WTC11 (cell line): ENCODE measurements at regions not wholly inside any gene's neighbourhood (a gene's known extent, or its start where the extent isn't known, plus 50 kb on each side); places are given as distances from the start of the nearest gene placed in this dataset.

Experiments used
- ATAC-seq: fragments of 200-7000 bp; cut with Tn5 transposase; 2 replicates; pipeline ENCODE4 v1.10.0; 2021; ENCODE audit warnings: mild to moderate bottlenecking, moderate library complexity
- CTCF ChIA-PET: fragments of 300-600 bp; sonication (Branson Sonifier 250); formaldehyde crosslinking; loops from one replicate; lab custom pipeline; 2021; ENCODE audit warnings: antibody characterized with exemption; lab: Charles Lee
- POLR2A ChIA-PET: fragments of 350-600 bp; sonication (Branson Sonifier 250); formaldehyde crosslinking; loops from one replicate; lab custom pipeline; 2021; ENCODE audit warnings: antibody characterized with exemption; lab: Charles Lee
- DNase-seq: peaks from one replicate; pipeline ENCODE4 v3.0.0; 2021; ENCODE audit warnings: low spot score
- H3K27ac Mint-ChIP-seq: 2 replicates; pipeline ENCODE4 v1.8.0; 2021; ENCODE audit warnings: mixed read lengths
- H3K27me3 Mint-ChIP-seq: 2 replicates; pipeline ENCODE4 v1.8.0; 2021; ENCODE audit warnings: low read depth, mild to moderate bottlenecking, moderate library complexity, mixed read lengths
- H3K36me3 Mint-ChIP-seq: 2 replicates; pipeline ENCODE4 v1.8.0; 2021; ENCODE audit warnings: mixed read lengths
- H3K4me1 Mint-ChIP-seq: 2 replicates; pipeline ENCODE4 v1.8.0; 2022; ENCODE audit warnings: mixed read lengths
- H3K4me3 Mint-ChIP-seq: 2 replicates; pipeline ENCODE4 v1.8.0; 2021; ENCODE audit warnings: mild to moderate bottlenecking, moderate library complexity, mixed read lengths
- H3K9me3 Mint-ChIP-seq: 2 replicates; pipeline ENCODE4 v1.8.0; 2021; ENCODE audit warnings: mixed read lengths
- AR ChIP-seq: fragments of 250-450 bp; sonication (Bioruptor Pico); IDR thresholded peaks from 2 replicates; pipeline ENCODE4 v1.9.0; 2021; ENCODE audit warnings: mild to moderate bottlenecking
- ATF3 ChIP-seq: sonication (generic); formaldehyde crosslinking; conservative IDR thresholded peaks from 2 replicates; pipeline ENCODE4 v1.8.1; 2022; ENCODE audit warnings: mild to moderate bottlenecking, missing genetic modification reagents
- CDX4 ChIP-seq: fragments of 250-450 bp; sonication (Bioruptor Pico); IDR thresholded peaks from 2 replicates; pipeline ENCODE4 v1.9.0; 2021; ENCODE audit warnings: moderate library complexity, mild to moderate bottlenecking, inconsistent platforms, borderline replicate concordance
- E2F1 ChIP-seq: sonication (generic); formaldehyde crosslinking; IDR thresholded peaks from 2 replicates; pipeline ENCODE4 v1.8.0; 2022; ENCODE audit warnings: mild to moderate bottlenecking, missing genetic modification reagents
- ESRRA ChIP-seq: sonication (generic); formaldehyde crosslinking; IDR thresholded peaks from 2 replicates; pipeline ENCODE4 v1.8.1; 2022; ENCODE audit warnings: mild to moderate bottlenecking, missing genetic modification reagents, borderline replicate concordance
- FOXP4 ChIP-seq: sonication (generic); formaldehyde crosslinking; IDR thresholded peaks from 2 replicates; pipeline ENCODE4 v1.8.0; 2022; ENCODE audit warnings: mild to moderate bottlenecking, missing genetic modification reagents
- GRHL2 ChIP-seq: fragments of 250-450 bp; sonication (Bioruptor Pico); IDR thresholded peaks from 2 replicates; pipeline ENCODE4 v1.8.0; 2022; ENCODE audit warnings: mild to moderate bottlenecking, moderate library complexity; ENCODE audit not compliant: insufficient replicate concordance, severe bottlenecking
- IRF1 ChIP-seq: sonication (generic); formaldehyde crosslinking; IDR thresholded peaks from 2 replicates; pipeline ENCODE4 v1.8.0; 2023; ENCODE audit warnings: missing genetic modification reagents
- MAX ChIP-seq: sonication (generic); formaldehyde crosslinking; IDR thresholded peaks from 2 replicates; pipeline ENCODE4 v1.8.0; 2022; ENCODE audit warnings: mild to moderate bottlenecking, missing genetic modification reagents
- MXD4 ChIP-seq: fragments of 250-450 bp; sonication (Bioruptor Pico); IDR thresholded peaks from 2 replicates; pipeline ENCODE4 v1.8.0; 2021; ENCODE audit warnings: mild to moderate bottlenecking, moderate library complexity, borderline replicate concordance
- NFATC4 ChIP-seq: fragments of 250-450 bp; sonication (Bioruptor Pico); IDR thresholded peaks from 2 replicates; pipeline ENCODE4 v1.9.0; 2021; ENCODE audit warnings: mild to moderate bottlenecking
- STAT6 ChIP-seq: sonication (generic); formaldehyde crosslinking; conservative IDR thresholded peaks from 2 replicates; pipeline ENCODE4 v1.8.1; 2023; ENCODE audit warnings: mild to moderate bottlenecking, low read depth, missing genetic modification reagents, moderate library complexity
- ZBTB43 ChIP-seq: sonication (generic); formaldehyde crosslinking; IDR thresholded peaks from 2 replicates; pipeline ENCODE4 v1.8.1; 2023; ENCODE audit warnings: mild to moderate bottlenecking, missing genetic modification reagents
- ZNF121 ChIP-seq: sonication (generic); formaldehyde crosslinking; IDR thresholded peaks from 2 replicates; pipeline ENCODE4 v1.8.0; 2023; ENCODE audit warnings: missing genetic modification reagents
- ZNF219 ChIP-seq: sonication (generic); formaldehyde crosslinking; IDR thresholded peaks from 2 replicates; pipeline ENCODE4 v1.8.0; 2023; ENCODE audit warnings: missing genetic modification reagents, mild to moderate bottlenecking, borderline replicate concordance
- ZSCAN18 ChIP-seq: fragments of 250-450 bp; sonication (Bioruptor Pico); IDR thresholded peaks from 2 replicates; pipeline ENCODE4 v2.1.2; 2022; ENCODE audit warnings: mild to moderate bottlenecking, moderate library complexity

GRCh38 chr4:137015426-137016409 is 516.6 kb downstream of the PCDH18 start:
- CTCF ChIA-PET, result no interaction called here
- POLR2A ChIA-PET, result no interaction called here
- TF ChIP-seq AR (CRISPR knock-in tag), result no peak
- no peak for TF ChIP-seq CDX4 (CRISPR knock-in tag)
- TF ChIP-seq ATF3, result no peak
- TF ChIP-seq MAX (CRISPR knock-in tag), result no peak
- TF ChIP-seq ESRRA (CRISPR knock-in tag), result no peak
- no peak for TF ChIP-seq GRHL2 (CRISPR knock-in tag)
- TF ChIP-seq ZBTB43, result no peak
- TF ChIP-seq MXD4 (CRISPR knock-in tag), result no peak
- ATAC-seq (no peak), DNase-seq (no peak)
- Mint-ChIP-seq H3K27me3 (no peaks in the 10 kb centered on the region), H3K27ac (no peak overlapping the region), H3K4me1 (no peaks in the 10 kb centered on the region), H3K4me3 (no peak overlapping the region), H3K9me3 (no peaks in the 10 kb centered on the region), H3K36me3 (no peaks in the 10 kb centered on the region)

- Mint-ChIP-seq H3K4me1 (no peaks in the 10 kb centered on the region), H3K9me3 (peaks cover 25% of the 10 kb centered on the region), H3K27me3 (no peaks in the 10 kb centered on the region), H3K4me3 (no peak overlapping the region), H3K27ac (no peak overlapping the region), H3K36me3 (peaks cover 9% of the 10 kb centered on the region)
- CTCF ChIA-PET, result no interaction called here
- POLR2A ChIA-PET, result no interaction called here
- DNase-seq (no peak), ATAC-seq (no peak)
- no peak for TF ChIP-seq E2F1
- TF ChIP-seq ZNF219, result no peak
- no peak for TF ChIP-seq STAT6 (CRISPR knock-in tag)
- no peak for TF ChIP-seq FOXP4 (CRISPR knock-in tag)
- no peak for TF ChIP-seq IRF1 (CRISPR knock-in tag)
- TF ChIP-seq NFATC4 (CRISPR knock-in tag), result no peak
- no peak for TF ChIP-seq ZSCAN18
- TF ChIP-seq MXD4 (CRISPR knock-in tag), result no peak
- TF ChIP-seq ZNF121 (CRISPR knock-in tag), result no peak
Observed at GRCh38 chr4:137000432-137000831, 531.9 kb downstream of the PCDH18 start.
